GM19463 (cell line): ENCODE measurements at regions not wholly inside any gene's neighbourhood (a gene's known extent, or its start where the extent isn't known, plus 50 kb on each side); places are given as distances from the start of the nearest gene placed in this dataset.
"Not testable (repeated sequence)": the region's sequence is repeated elsewhere in the genome, so short reads cannot be mapped to it uniquely, and the experiment has no call there.

Experiments used
- ATAC-seq: cut with Tn5 transposase; IDR thresholded peaks from one replicate; pipeline ENCODE4 v1.9.1; 2021; ENCODE audit warnings: mild to moderate bottlenecking, moderate library complexity; ENCODE audit not compliant: unreplicated experiment

- ATAC-seq: no peak
These were observed 350.5 kb upstream of the DAB2 start for GRCh38 chr5:39775086-39775796.

DNA sequence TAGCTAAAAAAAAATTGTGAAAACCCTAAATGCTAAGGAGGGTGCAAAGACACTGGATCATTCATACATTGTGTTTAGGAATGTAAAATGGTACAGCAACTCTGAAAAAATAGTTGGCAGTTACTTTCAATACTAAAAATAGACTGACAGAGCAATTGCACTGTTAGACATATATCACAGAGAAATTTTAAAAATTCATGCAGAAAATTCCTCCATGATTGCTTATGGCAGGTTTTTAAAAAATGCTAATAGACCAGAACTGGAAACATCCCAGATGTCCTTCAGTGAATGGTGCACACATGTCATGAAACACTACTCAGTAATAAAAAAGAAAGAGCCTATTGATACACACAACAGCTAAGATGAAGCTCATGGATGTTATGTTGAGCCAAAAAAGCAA lies 349.8 kb upstream of the DAB2 start:
- no peak for ATAC-seq

DNA sequence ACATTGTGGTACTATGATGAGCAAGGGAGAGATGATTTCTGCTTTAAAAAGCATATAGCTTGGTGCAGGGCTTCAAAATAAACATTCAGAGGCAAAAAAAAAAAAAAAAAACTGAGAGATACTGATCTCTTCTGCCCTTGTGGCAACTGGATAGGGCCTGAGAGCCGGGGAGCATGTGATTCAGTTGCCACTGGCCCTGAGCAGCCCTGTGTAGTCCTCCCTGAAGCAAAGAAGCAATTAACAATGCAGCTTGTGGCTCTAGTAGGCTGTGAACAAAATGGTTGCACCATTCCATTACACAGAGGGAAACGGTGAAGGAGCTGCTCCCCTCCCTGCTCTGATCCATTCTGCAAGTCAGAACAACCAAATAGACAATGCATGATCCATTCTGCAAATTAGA lies 347.5 kb upstream of the DAB2 start:
- ATAC-seq: no peak

DNA sequence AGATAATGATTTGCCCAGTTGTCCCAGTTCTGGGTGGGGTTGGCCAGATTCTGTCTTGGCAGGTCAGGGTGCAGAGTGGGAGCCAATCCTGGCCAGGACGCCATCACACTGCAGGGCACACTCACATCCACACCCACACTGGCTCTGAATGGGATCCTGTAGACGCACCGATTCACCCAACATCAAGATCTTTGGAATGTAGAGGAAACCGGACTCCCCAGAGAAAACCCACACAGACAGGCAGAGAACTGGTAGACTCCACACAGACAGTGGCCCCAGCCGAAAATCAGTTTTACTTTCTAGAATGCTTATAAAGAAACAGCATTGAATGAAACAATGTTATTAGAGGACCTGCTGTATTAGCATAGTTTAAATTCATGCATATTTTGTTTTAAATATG lies 343.1 kb upstream of the DAB2 start:
- ATAC-seq: no peak

- ATAC-seq: no peak
These were observed 340.6 kb upstream of the DAB2 start for GRCh38 chr5:39765366-39765765.

- no peak for ATAC-seq
These were observed 338.0 kb upstream of the DAB2 start for GRCh38 chr5:39762761-39763160.

- no peak for ATAC-seq
These were observed 336.6 kb upstream of the DAB2 start for GRCh38 chr5:39761199-39761950.

DNA sequence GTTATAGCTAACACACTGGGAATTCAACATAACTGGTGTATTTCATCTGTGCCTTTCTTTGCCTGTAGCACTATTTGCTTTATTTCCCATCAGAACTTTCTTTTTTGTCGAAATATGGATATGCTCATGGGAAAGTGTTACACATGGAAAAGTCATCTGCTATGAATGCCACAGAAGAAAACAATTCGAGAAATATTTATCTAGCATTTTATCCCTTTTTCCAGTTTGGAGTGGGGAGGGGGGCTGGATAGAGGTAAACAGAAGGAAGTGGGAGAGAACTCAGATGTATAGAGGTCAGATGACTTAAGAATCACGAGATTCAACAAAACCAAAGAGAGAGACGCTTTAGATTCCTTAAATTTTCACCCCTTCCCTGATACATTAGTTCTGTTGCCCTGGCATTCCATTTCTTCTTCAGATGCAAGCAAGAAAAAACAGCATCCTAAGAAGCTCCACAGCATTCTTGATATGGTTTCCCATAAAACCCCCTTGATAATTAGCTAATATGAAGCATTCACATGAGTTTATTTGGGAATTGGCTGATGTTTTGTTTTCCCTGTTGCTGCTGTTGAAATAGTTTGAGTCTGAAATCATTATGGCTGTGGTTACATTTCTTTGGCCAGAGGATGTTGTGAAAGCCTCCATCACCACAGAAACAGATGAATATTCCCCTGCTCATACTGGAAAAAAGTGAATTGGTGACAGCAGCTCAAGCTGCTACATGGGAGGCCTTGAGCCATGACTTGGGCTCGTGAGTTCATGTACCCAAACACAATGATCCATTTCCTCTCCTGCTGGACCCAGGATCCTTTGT lies 335.8 kb upstream of the DAB2 start:
- ATAC-seq: no peak

GRCh38 chr5:39759701-39760100 lies 334.9 kb upstream of the DAB2 start:
- no peak for ATAC-seq

- ATAC-seq: no peak
These were observed 333.6 kb upstream of the DAB2 start for GRCh38 chr5:39758426-39758825.

DNA sequence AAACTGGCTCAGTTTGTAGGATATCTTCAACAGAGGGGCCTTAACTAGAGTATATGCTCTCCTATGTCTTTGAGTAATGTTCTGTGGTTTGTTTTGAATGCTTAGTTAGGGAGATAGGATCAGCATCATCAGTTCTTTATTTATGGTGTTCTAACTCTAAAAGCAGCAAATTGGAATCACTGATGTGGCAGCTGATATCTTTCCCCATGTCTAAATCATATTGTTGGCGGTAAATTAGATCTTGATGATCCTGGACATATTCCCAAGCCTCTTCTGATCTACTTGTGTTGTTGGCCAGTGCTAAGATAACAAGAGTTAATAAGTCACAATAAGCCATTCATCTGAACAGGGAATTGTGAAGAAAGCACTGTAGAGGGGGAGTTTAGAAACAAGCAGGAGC lies 332.4 kb upstream of the DAB2 start:
- no peak for ATAC-seq

DNA sequence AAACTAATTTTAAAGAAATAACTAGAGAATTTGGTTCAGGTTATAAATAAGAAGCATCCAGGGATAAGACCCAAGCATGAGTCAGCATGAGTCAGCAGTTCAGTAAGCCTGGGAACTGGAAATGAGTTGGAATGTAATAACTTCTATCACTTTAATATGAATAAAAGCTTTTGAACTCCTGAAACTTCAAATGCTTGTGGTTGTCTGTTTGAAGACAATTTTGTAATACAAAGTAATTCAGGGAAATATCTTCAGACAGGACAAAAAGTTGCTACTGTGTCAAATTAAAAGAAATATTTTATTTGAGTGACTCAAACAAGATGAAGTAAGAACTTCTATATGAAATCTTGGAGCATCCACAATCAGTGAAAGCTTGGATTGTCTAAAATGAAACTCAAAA lies 331.2 kb upstream of the DAB2 start:
- no peak for ATAC-seq

DNA sequence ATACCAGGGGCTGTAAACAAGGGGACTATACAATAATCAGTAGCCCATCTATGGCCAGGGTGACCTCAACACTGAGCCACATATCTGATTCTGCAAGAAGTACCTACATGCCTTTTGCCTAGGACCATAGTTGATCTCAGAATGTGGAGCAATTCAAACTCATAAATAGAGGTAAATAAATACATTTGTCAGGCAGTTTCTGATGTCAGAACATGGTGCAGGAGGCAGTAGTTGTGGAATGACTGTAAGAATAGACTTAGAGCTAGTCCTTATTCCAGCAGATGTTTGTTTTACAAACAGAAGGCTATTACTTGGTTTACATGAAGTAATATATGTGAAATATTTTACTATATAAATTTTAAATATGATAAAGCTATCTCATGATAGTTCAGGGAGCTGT lies 330.7 kb upstream of the DAB2 start:
- no peak for ATAC-seq

- not testable (repeated sequence) for ATAC-seq
These were observed 329.0 kb upstream of the DAB2 start for GRCh38 chr5:39753747-39754146.

GRCh38 chr5:39750661-39751060 lies 325.9 kb upstream of the DAB2 start:
- ATAC-seq: no peak

GRCh38 chr5:39742916-39743315 lies 318.1 kb upstream of the DAB2 start:
- no peak for ATAC-seq

DNA sequence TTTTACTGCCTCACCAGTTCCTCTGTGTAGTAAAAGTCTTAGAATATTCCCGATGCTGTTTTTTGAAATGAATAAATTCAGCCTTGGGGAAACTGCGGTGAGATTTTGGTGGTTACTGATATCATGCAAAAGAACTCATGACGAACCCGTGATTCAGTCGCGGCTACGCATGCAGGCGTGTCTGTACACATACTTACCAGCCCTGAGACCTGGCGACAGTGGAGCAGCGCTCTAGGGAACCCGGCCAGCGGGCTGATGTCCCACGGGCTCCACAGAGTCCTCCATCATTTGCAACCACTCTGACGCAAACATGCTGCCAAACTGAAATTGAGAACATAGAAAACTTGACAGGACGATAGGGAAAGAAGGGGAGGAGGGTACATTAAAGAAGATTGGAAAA lies 315.6 kb upstream of the DAB2 start:
- no peak for ATAC-seq

- ATAC-seq: no peak
These were observed 307.4 kb upstream of the DAB2 start for GRCh38 chr5:39732166-39732565.

- no peak for ATAC-seq
These were observed 305.9 kb upstream of the DAB2 start for GRCh38 chr5:39730699-39731098.

DNA sequence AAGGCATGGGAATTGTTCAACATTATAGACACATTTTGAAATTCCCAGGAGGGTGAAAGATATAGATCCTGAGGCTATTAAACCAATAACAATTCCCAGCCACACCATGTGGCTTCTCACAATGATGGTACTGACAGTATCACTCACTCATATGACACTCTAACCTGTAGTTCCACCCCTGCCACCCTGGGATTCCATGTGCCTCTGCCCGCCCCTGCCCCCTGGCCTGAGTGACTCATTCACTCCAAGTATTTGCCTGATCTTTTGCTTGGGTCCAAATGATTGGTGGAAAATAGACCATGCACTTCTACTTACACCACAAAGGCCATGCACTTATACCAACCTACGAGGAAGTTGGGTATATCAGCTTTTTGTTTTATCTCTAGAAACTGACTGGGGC lies 305.2 kb upstream of the DAB2 start:
- no peak for ATAC-seq

GRCh38 chr5:39726467-39726866 lies 301.7 kb upstream of the DAB2 start:
- no peak for ATAC-seq

DNA sequence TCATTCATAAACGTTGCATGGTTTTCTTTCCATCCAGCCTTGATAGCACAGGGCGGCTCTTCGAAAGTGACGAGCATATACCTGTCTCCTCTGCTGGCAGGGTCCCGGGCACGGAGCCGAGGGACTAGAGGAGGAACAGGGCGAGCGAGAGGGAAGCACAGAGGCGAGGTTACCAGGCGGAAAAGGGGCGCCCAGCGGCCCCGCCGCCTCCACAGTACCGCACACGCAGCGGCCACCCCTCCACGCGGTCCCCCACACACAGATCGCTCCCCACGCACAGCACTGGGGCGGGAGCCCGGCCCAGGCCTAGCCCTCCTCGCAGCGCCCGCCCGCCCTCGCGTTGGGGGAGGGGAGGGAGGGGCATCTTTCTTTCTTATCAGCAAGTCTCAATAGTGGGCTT lies 296.6 kb upstream of the DAB2 start:
- no peak for ATAC-seq
